Panc1 (cell line): ENCODE measurements at regions not wholly inside any gene's neighbourhood (a gene's known extent, or its start where the extent isn't known, plus 50 kb on each side); places are given as distances from the start of the nearest gene placed in this dataset.

ENCODE experiments used
- ATAC-seq: fragments of 200-7000 bp; cut with Tn5 transposase; 2 replicates; pipeline ENCODE4 v1.9.1; 2020; ENCODE audit warnings: mild to moderate bottlenecking, moderate library complexity
- BruUV-seq: library from RNA; stranded (reverse); fragments of 400-500 nt; replicated peaks from 2 replicates; lab custom pipeline; 2021; lab: Mats Ljungman, UMichigan
- CTCF ChIA-PET: fragments of 300-600 bp; sonication (Branson Sonifier 250); formaldehyde crosslinking; loops from one replicate; lab custom pipeline; 2022; ENCODE audit warnings: antibody characterized with exemption; lab: Charles Lee
- POLR2A ChIA-PET: fragments of 300-600 bp; sonication (Branson Sonifier 250); formaldehyde crosslinking; loops from one replicate; lab custom pipeline; 2022; ENCODE audit warnings: antibody characterized with exemption; lab: Charles Lee
- DNase-seq: peaks from one replicate; pipeline ENCODE4 v3.0.0-alpha.2; 2010; ENCODE audit warnings: low read depth, low spot score
- H3K27ac ChIP-seq: 2 replicates; pipeline ENCODE4 v1.5.1; 2011; ENCODE audit warnings: mild to moderate bottlenecking, low read length, inconsistent platforms
- H3K27me3 ChIP-seq: fragments of 200-500 bp; sonication (Bioruptor generic); 2 replicates; pipeline ENCODE4 v1.6.0; 2014; ENCODE audit warnings: low read length, inconsistent platforms; ENCODE audit not compliant: control insufficient read depth, insufficient read depth
- H3K36me3 ChIP-seq: fragments of 200-500 bp; sonication (Bioruptor generic); 2 replicates; pipeline ENCODE4 v1.5.1; 2014; ENCODE audit warnings: inconsistent platforms, mild to moderate bottlenecking, low read length, moderate library complexity; ENCODE audit not compliant: control insufficient read depth, insufficient read depth
- H3K4me1 ChIP-seq: 2 replicates; pipeline ENCODE4 v1.5.1; 2011; ENCODE audit warnings: inconsistent platforms, mild to moderate bottlenecking, low read length, moderate library complexity; ENCODE audit not compliant: control insufficient read depth, insufficient read depth
- H3K4me3 ChIP-seq, 2 experiments: 2 replicates each; pipeline ENCODE4 v1.5.1; 2011 to 2012; ENCODE audit warnings: low read depth in 2 of 2, low read length in 2 of 2, mild to moderate bottlenecking in 2 of 2, inconsistent platforms in 1 of 2, moderate library complexity in 1 of 2
- H3K9me3 ChIP-seq: fragments of 200-500 bp; sonication (Bioruptor generic); 2 replicates; pipeline ENCODE4 v1.5.1; 2014; ENCODE audit warnings: low read depth, mild to moderate bottlenecking, inconsistent platforms, low read length, moderate library complexity; ENCODE audit not compliant: control insufficient read depth, insufficient read depth
- POLR2AphosphoS5 ChIP-seq: IDR thresholded peaks from 2 replicates; pipeline ENCODE4 v1.6.1; 2012; ENCODE audit warnings: mild to moderate bottlenecking, low read depth, low read length, moderate library complexity
- REST ChIP-seq, 2 experiments: IDR thresholded peaks; 2 replicates each; pipeline ENCODE4 v1.6.1; 2011 to 2012; ENCODE audit warnings: low read depth in 2 of 2, control low read depth in 1 of 2, low read length in 1 of 2, mild to moderate bottlenecking in 1 of 2, moderate library complexity in 1 of 2; ENCODE audit not compliant: insufficient read depth in 1 of 2
- SIN3A ChIP-seq: IDR thresholded peaks from 2 replicates; pipeline ENCODE4 v1.6.1; 2012; ENCODE audit warnings: low read depth, mild to moderate bottlenecking, low read length, moderate library complexity, borderline replicate concordance; ENCODE audit not compliant: insufficient read depth
- TCF7L2 ChIP-seq: IDR thresholded peaks from 2 replicates; pipeline ENCODE4 v1.6.1; 2011; ENCODE audit warnings: mild to moderate bottlenecking, low read depth, low read length, inconsistent platforms
- in situ Hi-C: cut with HindIII; loops from 2 replicates; pipeline ENCODE4 v1.10.0; 2016; ENCODE audit warnings: low sequenced_read_pairs, low pct_unique_long_range_greater_than_20kb
- intact Hi-C: fragments of 100-400 bp; cut with micrococcal nuclease; formaldehyde crosslinking; loops from one replicate; pipeline ENCODE4 v1.10.0; 2022; ENCODE audit not compliant: unreplicated experiment
- TF ChIP-seq, protein P1 (sequence below): fragments of 450-650 bp; IDR thresholded peaks from 2 replicates; pipeline ENCODE4 v1.5.1; 2017; ENCODE audit warnings: mild to moderate bottlenecking

- intact Hi-C loops = no loop called here
- TF ChIP-seq SIN3A (no peak), REST (IDR thresholded peaks at IDR 0.05; ENCODE audit: insufficient read depth in 1 of 2, low read depth in 2 of 2, low read length in 1 of 2) (no peak), TCF7L2 (no peak), POLR2AphosphoS5 (no peak)
- TF ChIP-seq, protein P1, sequence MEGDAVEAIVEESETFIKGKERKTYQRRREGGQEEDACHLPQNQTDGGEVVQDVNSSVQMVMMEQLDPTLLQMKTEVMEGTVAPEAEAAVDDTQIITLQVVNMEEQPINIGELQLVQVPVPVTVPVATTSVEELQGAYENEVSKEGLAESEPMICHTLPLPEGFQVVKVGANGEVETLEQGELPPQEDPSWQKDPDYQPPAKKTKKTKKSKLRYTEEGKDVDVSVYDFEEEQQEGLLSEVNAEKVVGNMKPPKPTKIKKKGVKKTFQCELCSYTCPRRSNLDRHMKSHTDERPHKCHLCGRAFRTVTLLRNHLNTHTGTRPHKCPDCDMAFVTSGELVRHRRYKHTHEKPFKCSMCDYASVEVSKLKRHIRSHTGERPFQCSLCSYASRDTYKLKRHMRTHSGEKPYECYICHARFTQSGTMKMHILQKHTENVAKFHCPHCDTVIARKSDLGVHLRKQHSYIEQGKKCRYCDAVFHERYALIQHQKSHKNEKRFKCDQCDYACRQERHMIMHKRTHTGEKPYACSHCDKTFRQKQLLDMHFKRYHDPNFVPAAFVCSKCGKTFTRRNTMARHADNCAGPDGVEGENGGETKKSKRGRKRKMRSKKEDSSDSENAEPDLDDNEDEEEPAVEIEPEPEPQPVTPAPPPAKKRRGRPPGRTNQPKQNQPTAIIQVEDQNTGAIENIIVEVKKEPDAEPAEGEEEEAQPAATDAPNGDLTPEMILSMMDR = no peak
- Histone ChIP-seq H3K4me1 (no peaks in the 10 kb centered on the region), H3K4me3 (no peak overlapping the region), H3K36me3 (no peaks in the 10 kb centered on the region), H3K27ac (no peak overlapping the region), H3K27me3 (no peaks in the 10 kb centered on the region), H3K9me3 (no peaks in the 10 kb centered on the region)
- BruUV-seq = no TSS peak
- in situ Hi-C loops = no loop called here
- CTCF ChIA-PET = no interaction called here
- ATAC-seq (no peak), DNase-seq (no peak)
- POLR2A ChIA-PET = no interaction called here
These were observed 107.8 kb upstream of the GAS1 start for GRCh38 chr9:87054999-87055686.

GRCh38 chr9:87059772-87060171 lies 112.5 kb upstream of the GAS1 start:
- Histone ChIP-seq H3K9me3 (no peaks in the 10 kb centered on the region), H3K27ac (no peak overlapping the region), H3K36me3 (no peaks in the 10 kb centered on the region), H3K4me1 (no peaks in the 10 kb centered on the region), H3K27me3 (no peaks in the 10 kb centered on the region), H3K4me3 (no peak overlapping the region)
- ChIA-PET POLR2A (no interaction called here), CTCF (no interaction called here)
- no TSS peak for BruUV-seq
- in situ Hi-C loops (no loop called here), intact Hi-C loops (no loop called here)
- TF ChIP-seq REST (IDR thresholded peaks at IDR 0.05; ENCODE audit: insufficient read depth in 1 of 2, low read depth in 2 of 2, low read length in 1 of 2) (no peak), POLR2AphosphoS5 (no peak), TCF7L2 (no peak), SIN3A (no peak)
- TF ChIP-seq, protein P1 = no peak
- DNase-seq (no peak), ATAC-seq (no peak)
